ENCODE measurements at regions not wholly inside any gene's neighbourhood (a gene's known extent, or its start where the extent isn't known, plus 50 kb on each side); places are given as distances from the start of the nearest gene placed in this dataset.

DNA sequence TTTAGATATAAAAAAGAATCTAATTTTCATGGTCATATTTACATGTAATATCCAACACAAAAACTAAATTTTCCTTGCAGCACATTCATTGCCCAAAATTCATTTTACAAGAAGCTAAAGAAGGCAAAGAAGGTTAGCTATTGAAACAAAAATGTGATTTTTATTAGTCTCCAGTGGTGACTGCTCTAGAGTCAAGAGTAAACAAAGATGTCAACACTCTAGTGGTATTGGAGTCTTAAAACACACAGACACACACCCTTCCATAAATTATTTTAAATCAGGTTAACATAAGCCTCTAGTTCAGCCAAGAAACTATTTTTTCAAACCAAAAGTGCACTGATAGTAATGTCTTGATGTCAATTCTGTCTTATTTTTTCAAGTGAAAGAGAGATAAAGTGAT is 329.2 kb downstream of the ZNF608 start:
- CTCF ChIA-PET = no interaction called here
- BruUV-seq (replicated peaks) = no TSS peak
- FAIRE-seq (no peak), DNase-seq (ENCODE audit: low read depth, low spot score) (no peak)
- Histone ChIP-seq H4K20me1 (replicated peaks; ENCODE audit: control insufficient read depth, extremely low read depth, insufficient read depth, low read length) (no peaks in the 10 kb centered on the region), H3K9me3 (replicated peaks; ENCODE audit: control insufficient read depth, insufficient read depth, low read length) (no peaks in the 10 kb centered on the region), H2AFZ (ENCODE audit: low read depth, low read length) (no peak overlapping the region), H3K36me3 (ENCODE audit: control insufficient read depth in 2 of 2, extremely low read depth in 1 of 2, insufficient read depth in 2 of 2, low read length in 2 of 2) (no peaks in the 10 kb centered on the region), H3K4me3 (replicated peaks in 1 of 3; ENCODE audit: insufficient read depth in 1 of 3, low read depth in 1 of 3, low read length in 3 of 3) (no peak overlapping the region), H3K4me2 (ENCODE audit: insufficient read depth, low read length) (no peak overlapping the region), H3K4me1 (ENCODE audit: control insufficient read depth, extremely low read depth, insufficient read depth, low read length) (no peaks in the 10 kb centered on the region), H3K27ac (ENCODE audit: insufficient read depth, low read depth, low read length) (no peak overlapping the region), H3K9me1 (replicated peaks; ENCODE audit: control insufficient read depth, extremely low read depth, insufficient read depth, low read length) (no peaks in the 10 kb centered on the region), H3K27me3 (ENCODE audit: control insufficient read depth in 2 of 2, insufficient read depth in 2 of 2, low read length in 2 of 2) (no peaks in the 10 kb centered on the region), H3K79me2 (ENCODE audit: control insufficient read depth, insufficient read depth, low read length) (no peaks in the 10 kb centered on the region), H3K9ac (replicated peaks; ENCODE audit: extremely low read depth, insufficient read depth, low read length) (no peak overlapping the region)
- intact Hi-C loops (cut with micrococcal nuclease) (no loop called here), dilution Hi-C loops (cut with MboI; ENCODE audit: extremely low pct_ligation_motif_present, low sequenced_read_pairs) (no loop called here)
- POLR2A ChIA-PET = no interaction called here
- TF ChIP-seq MYC (IDR thresholded peaks at IDR 0.05; ENCODE audit: low read depth, low read length) (no peak), JUN (IDR thresholded peaks at IDR 0.05; ENCODE audit: borderline replicate concordance, insufficient read depth, insufficient read length, low read depth) (no peak), POLR2AphosphoS5 (IDR thresholded peaks at IDR 0.05; ENCODE audit: insufficient read depth, low read depth, low read length) (no peak), FOS (IDR thresholded peaks at IDR 0.05; ENCODE audit: borderline replicate concordance, insufficient read depth, low read length) (no peak), POLR2A (IDR thresholded peaks at IDR 0.05; ENCODE audit: low read depth, low read length) (no peak), GATA2 (IDR thresholded peaks at IDR 0.05; ENCODE audit: insufficient read depth, insufficient read length, low read depth, low read length) (no peak)
- TF ChIP-seq, protein P1, sequence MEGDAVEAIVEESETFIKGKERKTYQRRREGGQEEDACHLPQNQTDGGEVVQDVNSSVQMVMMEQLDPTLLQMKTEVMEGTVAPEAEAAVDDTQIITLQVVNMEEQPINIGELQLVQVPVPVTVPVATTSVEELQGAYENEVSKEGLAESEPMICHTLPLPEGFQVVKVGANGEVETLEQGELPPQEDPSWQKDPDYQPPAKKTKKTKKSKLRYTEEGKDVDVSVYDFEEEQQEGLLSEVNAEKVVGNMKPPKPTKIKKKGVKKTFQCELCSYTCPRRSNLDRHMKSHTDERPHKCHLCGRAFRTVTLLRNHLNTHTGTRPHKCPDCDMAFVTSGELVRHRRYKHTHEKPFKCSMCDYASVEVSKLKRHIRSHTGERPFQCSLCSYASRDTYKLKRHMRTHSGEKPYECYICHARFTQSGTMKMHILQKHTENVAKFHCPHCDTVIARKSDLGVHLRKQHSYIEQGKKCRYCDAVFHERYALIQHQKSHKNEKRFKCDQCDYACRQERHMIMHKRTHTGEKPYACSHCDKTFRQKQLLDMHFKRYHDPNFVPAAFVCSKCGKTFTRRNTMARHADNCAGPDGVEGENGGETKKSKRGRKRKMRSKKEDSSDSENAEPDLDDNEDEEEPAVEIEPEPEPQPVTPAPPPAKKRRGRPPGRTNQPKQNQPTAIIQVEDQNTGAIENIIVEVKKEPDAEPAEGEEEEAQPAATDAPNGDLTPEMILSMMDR (IDR thresholded peaks at IDR 0.05; ENCODE audit: extremely low read depth in 1 of 2, insufficient read depth in 1 of 2, low read depth in 1 of 2, low read length in 2 of 2) = no peak
- TF ChIP-seq, protein P2, sequence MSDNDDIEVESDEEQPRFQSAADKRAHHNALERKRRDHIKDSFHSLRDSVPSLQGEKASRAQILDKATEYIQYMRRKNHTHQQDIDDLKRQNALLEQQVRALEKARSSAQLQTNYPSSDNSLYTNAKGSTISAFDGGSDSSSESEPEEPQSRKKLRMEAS (IDR thresholded peaks at IDR 0.05; ENCODE audit: insufficient read depth, insufficient read length) = no peak

All from endothelial cell of umbilical vein (primary cell).